ENCODE measurements at regions not wholly inside any gene's neighbourhood (a gene's known extent, or its start where the extent isn't known, plus 50 kb on each side); places are given as distances from the start of the nearest gene placed in this dataset.

GRCh38 chr1:117678246-117678977 lies 72.6 kb downstream of the TENT5C start:
- no peak for DNase-seq

- no peak for DNase-seq
Observed at GRCh38 chr1:117679299-117679698, 73.5 kb downstream of the TENT5C start.

- DNase-seq: no peak
Observed at GRCh38 chr1:117679868-117680267, 74.0 kb downstream of the TENT5C start.

GRCh38 chr1:117680316-117681002 lies 74.6 kb downstream of the TENT5C start:
- no peak for DNase-seq

GRCh38 chr1:117681093-117681900 lies 75.4 kb downstream of the TENT5C start:
- no peak for DNase-seq

GRCh38 chr1:117681901-117682250 lies 76.0 kb downstream of the TENT5C start:
- no peak for DNase-seq

GRCh38 chr1:117682372-117682771 lies 76.5 kb downstream of the TENT5C start:
- no peak for DNase-seq

GRCh38 chr1:117683571-117684285 lies 77.9 kb downstream of the TENT5C start:
- DNase-seq: no peak

GRCh38 chr1:117685936-117686806 lies 80.3 kb downstream of the TENT5C start:
- no peak for DNase-seq

GRCh38 chr1:117686907-117687306 lies 81.1 kb downstream of the TENT5C start:
- no peak for DNase-seq

GRCh38 chr1:117689997-117690625 lies 84.3 kb downstream of the TENT5C start:
- DNase-seq: no peak

- DNase-seq: no peak
Observed at GRCh38 chr1:117691942-117692341, 86.1 kb downstream of the TENT5C start.

- no peak for DNase-seq
Observed at GRCh38 chr1:117694543-117694942, 88.7 kb downstream of the TENT5C start.

GRCh38 chr1:117695796-117696490 lies 90.1 kb downstream of the TENT5C start:
- DNase-seq: no peak

- DNase-seq: no peak
Observed at GRCh38 chr1:117696561-117696960, 90.7 kb downstream of the TENT5C start.

GRCh38 chr1:117697220-117697781 lies 91.5 kb downstream of the TENT5C start:
- DNase-seq: no peak

GRCh38 chr1:117698398-117699160 lies 92.7 kb downstream of the TENT5C start:
- DNase-seq: no peak

GRCh38 chr1:117699953-117700352 lies 94.1 kb downstream of the TENT5C start:
- no peak for DNase-seq

GRCh38 chr1:117702654-117703053 lies 96.8 kb downstream of the TENT5C start:
- no peak for DNase-seq

GRCh38 chr1:117707371-117707770 lies 101.5 kb downstream of the TENT5C start:
- no peak for DNase-seq
